Lung (tissue), 11 donors: ENCODE measurements at regions not wholly inside any gene's neighbourhood (a gene's known extent, or its start where the extent isn't known, plus 50 kb on each side); places are given as distances from the start of the nearest gene placed in this dataset.
"Not testable (repeated sequence)": the region's sequence is repeated elsewhere in the genome, so short reads cannot be mapped to it uniquely, and the experiment has no call there.

Source experiments
- ATAC-seq: fragments of 200-7000 bp; cut with Tn5 transposase; one replicate; pipeline ENCODE4 v1.9.1; 2020; ENCODE audit warnings: moderate number of reproducible peaks; ENCODE audit not compliant: insufficient read depth, low FRiP score
- DNase-seq, 3 donors: peaks; one replicate each; pipeline ENCODE4 v3.0.0-alpha.2; 2013 to 2017
- H3K27ac ChIP-seq, 2 donors: one replicate each; pipeline ENCODE4 v1.5.1; 2013; ENCODE audit warnings: mild to moderate bottlenecking in 2 of 2, moderate library complexity in 2 of 2, control low read depth in 1 of 2, inconsistent platforms in 1 of 2, low read depth in 1 of 2, low read length in 1 of 2
- H3K27me3 ChIP-seq, 3 donors: one replicate each; pipeline ENCODE4 v1.5.1; 2013; ENCODE audit warnings: low read length in 2 of 3; ENCODE audit not compliant: control insufficient read depth in 3 of 3, insufficient read depth in 3 of 3
- H3K36me3 ChIP-seq, 4 donors: one replicate each; pipeline ENCODE4 v1.5.1; 2013; ENCODE audit warnings: low read length in 4 of 4, mild to moderate bottlenecking in 1 of 4, moderate library complexity in 1 of 4; ENCODE audit not compliant: control insufficient read depth in 4 of 4, insufficient read depth in 4 of 4
- H3K4me1 ChIP-seq, 5 donors: one replicate each; pipeline ENCODE4 v1.5.1; 2013; ENCODE audit warnings: low read length in 5 of 5, mild to moderate bottlenecking in 2 of 5, moderate library complexity in 1 of 5; ENCODE audit not compliant: control insufficient read depth in 5 of 5, insufficient read depth in 5 of 5
- H3K4me3 ChIP-seq: one replicate; pipeline ENCODE4 v1.5.1; 2013; ENCODE audit warnings: mild to moderate bottlenecking, control low read depth, moderate library complexity
- H3K9ac ChIP-seq, 2 donors: one replicate each; pipeline ENCODE4 v1.5.1; 2013; ENCODE audit warnings: low read length in 2 of 2, control low read depth in 1 of 2; ENCODE audit not compliant: insufficient read depth in 1 of 2
- H3K9me3 ChIP-seq, 4 donors: one replicate each; pipeline ENCODE4 v1.5.1; 2013; ENCODE audit warnings: low read length in 3 of 4, mild to moderate bottlenecking in 1 of 4, moderate library complexity in 1 of 4; ENCODE audit not compliant: control insufficient read depth in 4 of 4, insufficient read depth in 3 of 4
- CTCF ChIP-seq: IDR thresholded peaks from 2 replicates; pipeline ENCODE4 v1.5.1; 2012; ENCODE audit warnings: mild to moderate bottlenecking; ENCODE audit errors: control extremely low read depth, extremely low read depth
- WGBS, 2 donors: extraction: QIAGEN DNeasy Blood & Tissue Kit; methylation state at CpG; one replicate each; pipeline ENCODE4 v1.1.7; 2013; 5-methylcytosine and 5-hydroxymethylcytosine counted together
- donor health status: control.
- donor health status: control.
- donor health status: Bipolar disorder and iron deficiency.
- donor health status: healthy.
- donor health status: DM: yes; HTN: yes; CAD: no.

- H3K4me3 ChIP-seq: no peak overlapping the region
- no peaks in the 10 kb centered on the region for H3K36me3 ChIP-seq
- ATAC-seq (no peak), DNase-seq (no peak)
- no peaks in the 10 kb centered on the region for H3K27me3 ChIP-seq
- no peaks in the 10 kb centered on the region for H3K4me1 ChIP-seq
- no peak overlapping the region for H3K27ac ChIP-seq
- TF ChIP-seq CTCF: no peak
- no peaks in the 10 kb centered on the region for H3K9me3 ChIP-seq
- H3K9ac ChIP-seq: no peak overlapping the region
- 82 to 83% methylated on average over 5 of the region's 5 CpGs for WGBS, 2 donors
These were observed 115.4 kb upstream of the PITX1 start for GRCh38 chr5:135149229-135149955.

- no peak for ATAC-seq
These were observed 113.5 kb upstream of the PITX1 start for GRCh38 chr5:135147294-135148090.

GRCh38 chr5:135145985-135146384, 112.0 kb upstream of the PITX1 start:
- Histone ChIP-seq H3K27ac (no peak overlapping the region), H3K4me3 (no peak overlapping the region), H3K9me3 (no peaks in the 10 kb centered on the region), H3K27me3 (no peaks in the 10 kb centered on the region), H3K4me1 (peaks cover 0 to 6% (median 0%) of the 10 kb centered on the region in 5 donors), H3K9ac (no peak overlapping the region), H3K36me3 (no peaks in the 10 kb centered on the region)
- ATAC-seq (no peak), DNase-seq (no peak)
- 78 to 96% methylated on average over 2 of the region's 2 CpGs for WGBS, 2 donors
- TF ChIP-seq CTCF: no peak

More at GRCh38 chr5:135147294-135148090, 113.5 kb upstream of the PITX1 start:
- H3K27me3 ChIP-seq: no peaks in the 10 kb centered on the region
- DNase-seq: no peak
- H3K9me3 ChIP-seq: no peaks in the 10 kb centered on the region
- no peaks in the 10 kb centered on the region for H3K4me1 ChIP-seq
- H3K36me3 ChIP-seq: no peaks in the 10 kb centered on the region
- TF ChIP-seq CTCF: no peak
- H3K9ac ChIP-seq: no peak overlapping the region
- 83 to 91% methylated on average over 10 of the region's 10 CpGs for WGBS, 2 donors
- no peak overlapping the region for H3K27ac ChIP-seq
- H3K4me3 ChIP-seq: no peak overlapping the region

GRCh38 chr5:135143682-135144081, 109.7 kb upstream of the PITX1 start:
- not testable (repeated sequence) for H3K27ac ChIP-seq, H3K9me3 ChIP-seq, DNase-seq, ATAC-seq, H3K4me1 ChIP-seq, H3K36me3 ChIP-seq, H3K4me3 ChIP-seq, H3K27me3 ChIP-seq, H3K9ac ChIP-seq
- 76 to 86% methylated on average over 4 of the region's 4 CpGs for whole genome bisulfite sequencing, 2 donors
